WI38 (cell line): ENCODE measurements at regions not wholly inside any gene's neighbourhood (a gene's known extent, or its start where the extent isn't known, plus 50 kb on each side); places are given as distances from the start of the nearest gene placed in this dataset.

Experiments
- H3K4me3 ChIP-seq: 2 replicates; pipeline ENCODE4 v1.5.1; 2011; ENCODE audit warnings: low read depth, mild to moderate bottlenecking, control low read depth, low read length
- TF ChIP-seq, protein P1 (sequence below): IDR thresholded peaks from 2 replicates; pipeline ENCODE4 v1.5.1; 2012; ENCODE audit warnings: low read depth, mild to moderate bottlenecking, control low read depth, low read length

DNA sequence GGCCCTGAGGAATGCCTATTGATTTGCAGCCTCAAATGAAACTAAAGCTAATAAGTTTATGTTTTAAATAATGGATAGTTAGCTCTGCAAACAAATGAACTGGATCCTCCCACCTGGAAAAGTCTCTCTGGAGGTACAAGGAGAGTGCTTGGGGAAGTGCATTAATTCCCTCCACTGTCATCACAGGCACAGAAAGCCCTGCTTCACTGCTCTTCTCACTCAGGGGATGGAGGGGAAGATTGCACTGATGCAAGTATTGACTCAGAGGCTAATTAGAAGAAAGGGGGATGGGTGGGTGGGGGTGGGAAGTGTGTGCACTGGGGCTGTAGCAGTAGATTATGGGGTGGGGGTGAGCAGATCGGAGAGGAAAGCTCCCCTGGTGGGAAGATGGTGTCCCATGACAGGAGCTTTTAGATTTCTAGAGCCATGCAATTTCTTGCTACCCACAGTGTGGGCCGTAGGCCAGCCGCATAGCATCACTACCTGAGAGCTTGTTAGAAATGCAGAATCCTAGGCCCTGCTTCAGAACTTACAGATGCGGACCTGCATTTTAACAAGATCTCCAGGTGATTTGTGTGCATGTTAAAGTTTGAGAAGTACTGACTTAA, 163.9 kb downstream of the HIPK3 start:
- no peak overlapping the region for H3K4me3 ChIP-seq
- TF ChIP-seq, protein P1, sequence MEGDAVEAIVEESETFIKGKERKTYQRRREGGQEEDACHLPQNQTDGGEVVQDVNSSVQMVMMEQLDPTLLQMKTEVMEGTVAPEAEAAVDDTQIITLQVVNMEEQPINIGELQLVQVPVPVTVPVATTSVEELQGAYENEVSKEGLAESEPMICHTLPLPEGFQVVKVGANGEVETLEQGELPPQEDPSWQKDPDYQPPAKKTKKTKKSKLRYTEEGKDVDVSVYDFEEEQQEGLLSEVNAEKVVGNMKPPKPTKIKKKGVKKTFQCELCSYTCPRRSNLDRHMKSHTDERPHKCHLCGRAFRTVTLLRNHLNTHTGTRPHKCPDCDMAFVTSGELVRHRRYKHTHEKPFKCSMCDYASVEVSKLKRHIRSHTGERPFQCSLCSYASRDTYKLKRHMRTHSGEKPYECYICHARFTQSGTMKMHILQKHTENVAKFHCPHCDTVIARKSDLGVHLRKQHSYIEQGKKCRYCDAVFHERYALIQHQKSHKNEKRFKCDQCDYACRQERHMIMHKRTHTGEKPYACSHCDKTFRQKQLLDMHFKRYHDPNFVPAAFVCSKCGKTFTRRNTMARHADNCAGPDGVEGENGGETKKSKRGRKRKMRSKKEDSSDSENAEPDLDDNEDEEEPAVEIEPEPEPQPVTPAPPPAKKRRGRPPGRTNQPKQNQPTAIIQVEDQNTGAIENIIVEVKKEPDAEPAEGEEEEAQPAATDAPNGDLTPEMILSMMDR: no peak

- TF ChIP-seq, protein P1: no peak
- no peak overlapping the region for H3K4me3 ChIP-seq
Measured at GRCh38 chr11:33419924-33420323, 162.7 kb downstream of the HIPK3 start.

GRCh38 chr11:33417121-33417520, 159.9 kb downstream of the HIPK3 start:
- TF ChIP-seq, protein P1: no peak
- H3K4me3 ChIP-seq: no peak overlapping the region

GRCh38 chr11:33413301-33413700, 156.1 kb downstream of the HIPK3 start:
- H3K4me3 ChIP-seq: no peak overlapping the region
- TF ChIP-seq, protein P1: no peak

- no peak overlapping the region for H3K4me3 ChIP-seq
- TF ChIP-seq, protein P1: no peak
Measured at GRCh38 chr11:33412241-33412640, 155.1 kb downstream of the HIPK3 start.

GRCh38 chr11:33411751-33412150, 154.6 kb downstream of the HIPK3 start:
- no peak overlapping the region for H3K4me3 ChIP-seq

DNA sequence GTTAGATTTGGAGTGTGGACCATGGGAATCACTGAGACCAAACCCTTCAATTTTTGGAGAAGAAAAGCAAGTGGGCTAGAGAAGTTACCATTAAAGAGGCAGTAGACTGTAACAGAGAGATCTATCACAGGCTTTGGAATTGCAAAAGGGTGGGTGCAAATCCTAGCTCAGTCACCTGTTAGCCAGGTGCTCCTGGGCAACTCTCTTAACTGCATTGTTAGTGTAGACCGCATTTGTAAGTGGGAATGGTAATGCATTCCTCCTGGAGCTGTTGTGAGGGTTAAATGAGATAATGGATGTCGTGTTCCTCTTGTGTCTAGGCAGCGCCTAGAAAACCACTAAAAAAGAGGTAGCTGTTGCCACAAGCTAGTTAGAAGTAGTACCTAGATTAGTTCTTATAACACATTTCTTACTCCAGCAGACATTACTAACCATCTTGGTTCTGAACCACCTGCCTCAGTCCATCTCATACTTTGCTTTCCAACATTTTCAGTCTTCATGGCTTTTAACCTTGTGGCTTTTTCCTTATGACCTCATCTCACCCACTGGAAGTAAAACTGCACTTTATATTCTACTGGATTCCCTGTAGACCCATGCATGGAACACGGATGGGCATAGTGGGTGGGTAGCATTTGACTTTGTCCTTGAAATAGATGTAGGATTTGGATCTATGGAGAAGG, 153.0 kb downstream of the HIPK3 start:
- TF ChIP-seq, protein P1: no peak
- H3K4me3 ChIP-seq: no peak overlapping the region

More at GRCh38 chr11:33411751-33412150, 154.6 kb downstream of the HIPK3 start:
- TF ChIP-seq, protein P1: no peak
